ENCODE measurements at regions not wholly inside any gene's neighbourhood (a gene's known extent, or its start where the extent isn't known, plus 50 kb on each side); places are given as distances from the start of the nearest gene placed in this dataset.

GRCh38 chr7:46651070-46651469 lies 730.0 kb upstream of the IGFBP3 start:
- Histone ChIP-seq H3K36me3 (ENCODE audit: insufficient read depth, low read length) (no peaks in the 10 kb centered on the region), H3K9me3 (ENCODE audit: low read length) (no peaks in the 10 kb centered on the region), H3K27me3 (ENCODE audit: insufficient read depth, low read length) (no peaks in the 10 kb centered on the region), H3K4me3 (ENCODE audit: low read length) (no peak overlapping the region), H3K4me1 (ENCODE audit: insufficient read depth, low read length) (no peaks in the 10 kb centered on the region), H2AFZ (ENCODE audit: low read depth, low read length) (no peak overlapping the region)

- no peaks in the 10 kb centered on the region for H3K36me3 ChIP-seq (ENCODE audit: insufficient read depth, low read length)
- no peak overlapping the region for H2AFZ ChIP-seq (ENCODE audit: low read depth, low read length)
- no peak overlapping the region for H3K4me3 ChIP-seq (ENCODE audit: low read length)
- no peaks in the 10 kb centered on the region for H3K9me3 ChIP-seq (ENCODE audit: low read length)
- no peaks in the 10 kb centered on the region for H3K27me3 ChIP-seq (ENCODE audit: insufficient read depth, low read length)
- no peaks in the 10 kb centered on the region for H3K4me1 ChIP-seq (ENCODE audit: insufficient read depth, low read length)
Measured at GRCh38 chr7:46649876-46650275, 728.8 kb upstream of the IGFBP3 start.

- no peak overlapping the region for H3K4me3 ChIP-seq (ENCODE audit: low read length)
- no peak overlapping the region for H2AFZ ChIP-seq (ENCODE audit: low read depth, low read length)
- no peaks in the 10 kb centered on the region for H3K36me3 ChIP-seq (ENCODE audit: insufficient read depth, low read length)
- no peaks in the 10 kb centered on the region for H3K9me3 ChIP-seq (ENCODE audit: low read length)
- no peaks in the 10 kb centered on the region for H3K4me1 ChIP-seq (ENCODE audit: insufficient read depth, low read length)
- H3K27me3 ChIP-seq (ENCODE audit: insufficient read depth, low read length): no peaks in the 10 kb centered on the region
Measured at GRCh38 chr7:46637793-46638735, 717.0 kb upstream of the IGFBP3 start.

- H3K27me3 ChIP-seq (ENCODE audit: insufficient read depth, low read length): no peaks in the 10 kb centered on the region
- H3K4me3 ChIP-seq (ENCODE audit: low read length): no peak overlapping the region
- H3K9me3 ChIP-seq (ENCODE audit: low read length): no peaks in the 10 kb centered on the region
- no peak overlapping the region for H2AFZ ChIP-seq (ENCODE audit: low read depth, low read length)
- no peaks in the 10 kb centered on the region for H3K4me1 ChIP-seq (ENCODE audit: insufficient read depth, low read length)
- H3K36me3 ChIP-seq (ENCODE audit: insufficient read depth, low read length): no peaks in the 10 kb centered on the region
Measured at GRCh38 chr7:46636022-46636421, 715.0 kb upstream of the IGFBP3 start.

GRCh38 chr7:46633630-46634240 lies 712.7 kb upstream of the IGFBP3 start:
- Histone ChIP-seq H3K27me3 (ENCODE audit: insufficient read depth, low read length) (no peaks in the 10 kb centered on the region), H3K36me3 (ENCODE audit: insufficient read depth, low read length) (no peaks in the 10 kb centered on the region), H3K4me1 (ENCODE audit: insufficient read depth, low read length) (no peaks in the 10 kb centered on the region), H3K4me3 (ENCODE audit: low read length) (no peak overlapping the region), H2AFZ (ENCODE audit: low read depth, low read length) (no peak overlapping the region), H3K9me3 (ENCODE audit: low read length) (no peaks in the 10 kb centered on the region)

GRCh38 chr7:46633200-46633599 lies 712.1 kb upstream of the IGFBP3 start:
- H3K4me1 ChIP-seq (ENCODE audit: insufficient read depth, low read length): no peaks in the 10 kb centered on the region
- H3K27me3 ChIP-seq (ENCODE audit: insufficient read depth, low read length): no peaks in the 10 kb centered on the region
- H3K4me3 ChIP-seq (ENCODE audit: low read length): no peak overlapping the region
- H3K36me3 ChIP-seq (ENCODE audit: insufficient read depth, low read length): no peaks in the 10 kb centered on the region
- no peaks in the 10 kb centered on the region for H3K9me3 ChIP-seq (ENCODE audit: low read length)
- H2AFZ ChIP-seq (ENCODE audit: low read depth, low read length): no peak overlapping the region

- H3K4me1 ChIP-seq (ENCODE audit: insufficient read depth, low read length): no peaks in the 10 kb centered on the region
- H2AFZ ChIP-seq (ENCODE audit: low read depth, low read length): no peak overlapping the region
- H3K27me3 ChIP-seq (ENCODE audit: insufficient read depth, low read length): no peaks in the 10 kb centered on the region
- no peaks in the 10 kb centered on the region for H3K9me3 ChIP-seq (ENCODE audit: low read length)
- no peak overlapping the region for H3K4me3 ChIP-seq (ENCODE audit: low read length)
- no peaks in the 10 kb centered on the region for H3K36me3 ChIP-seq (ENCODE audit: insufficient read depth, low read length)
Measured at GRCh38 chr7:46630031-46630430, 709.0 kb upstream of the IGFBP3 start.

- Histone ChIP-seq H3K4me3 (ENCODE audit: low read length) (no peak overlapping the region), H3K9me3 (ENCODE audit: low read length) (no peaks in the 10 kb centered on the region), H3K27me3 (ENCODE audit: insufficient read depth, low read length) (no peaks in the 10 kb centered on the region), H3K36me3 (ENCODE audit: insufficient read depth, low read length) (no peaks in the 10 kb centered on the region), H2AFZ (ENCODE audit: low read depth, low read length) (no peak overlapping the region), H3K4me1 (ENCODE audit: insufficient read depth, low read length) (no peaks in the 10 kb centered on the region)
Measured at GRCh38 chr7:46628389-46628788, 707.3 kb upstream of the IGFBP3 start.

- H3K4me1 ChIP-seq (ENCODE audit: insufficient read depth, low read length): no peaks in the 10 kb centered on the region
- no peaks in the 10 kb centered on the region for H3K27me3 ChIP-seq (ENCODE audit: insufficient read depth, low read length)
- H3K36me3 ChIP-seq (ENCODE audit: insufficient read depth, low read length): no peaks in the 10 kb centered on the region
- H3K9me3 ChIP-seq (ENCODE audit: low read length): no peaks in the 10 kb centered on the region
- H2AFZ ChIP-seq (ENCODE audit: low read depth, low read length): no peak overlapping the region
- H3K4me3 ChIP-seq (ENCODE audit: low read length): no peak overlapping the region
Measured at GRCh38 chr7:46626691-46627310, 705.7 kb upstream of the IGFBP3 start.

GRCh38 chr7:46626261-46626660 lies 705.2 kb upstream of the IGFBP3 start:
- no peaks in the 10 kb centered on the region for H3K9me3 ChIP-seq (ENCODE audit: low read length)
- H3K36me3 ChIP-seq (ENCODE audit: insufficient read depth, low read length): no peaks in the 10 kb centered on the region
- no peak overlapping the region for H3K4me3 ChIP-seq (ENCODE audit: low read length)
- no peaks in the 10 kb centered on the region for H3K27me3 ChIP-seq (ENCODE audit: insufficient read depth, low read length)
- no peaks in the 10 kb centered on the region for H3K4me1 ChIP-seq (ENCODE audit: insufficient read depth, low read length)
- no peak overlapping the region for H2AFZ ChIP-seq (ENCODE audit: low read depth, low read length)

GRCh38 chr7:46625032-46625431 lies 704.0 kb upstream of the IGFBP3 start:
- H3K27me3 ChIP-seq (ENCODE audit: insufficient read depth, low read length): no peaks in the 10 kb centered on the region
- no peaks in the 10 kb centered on the region for H3K9me3 ChIP-seq (ENCODE audit: low read length)
- no peaks in the 10 kb centered on the region for H3K36me3 ChIP-seq (ENCODE audit: insufficient read depth, low read length)
- no peak overlapping the region for H3K4me3 ChIP-seq (ENCODE audit: low read length)
- no peak overlapping the region for H2AFZ ChIP-seq (ENCODE audit: low read depth, low read length)
- H3K4me1 ChIP-seq (ENCODE audit: insufficient read depth, low read length): no peaks in the 10 kb centered on the region

- Histone ChIP-seq H3K27me3 (ENCODE audit: insufficient read depth, low read length) (no peaks in the 10 kb centered on the region), H3K9me3 (ENCODE audit: low read length) (no peaks in the 10 kb centered on the region), H3K4me1 (ENCODE audit: insufficient read depth, low read length) (no peaks in the 10 kb centered on the region), H3K36me3 (ENCODE audit: insufficient read depth, low read length) (no peaks in the 10 kb centered on the region), H2AFZ (ENCODE audit: low read depth, low read length) (no peak overlapping the region), H3K4me3 (ENCODE audit: low read length) (no peak overlapping the region)
Measured at GRCh38 chr7:46622251-46622650, 701.2 kb upstream of the IGFBP3 start.

GRCh38 chr7:46619723-46620310 lies 698.7 kb upstream of the IGFBP3 start:
- Histone ChIP-seq H3K9me3 (ENCODE audit: low read length) (no peaks in the 10 kb centered on the region), H3K4me1 (ENCODE audit: insufficient read depth, low read length) (no peaks in the 10 kb centered on the region), H3K36me3 (ENCODE audit: insufficient read depth, low read length) (no peaks in the 10 kb centered on the region), H3K4me3 (ENCODE audit: low read length) (no peak overlapping the region), H3K27me3 (ENCODE audit: insufficient read depth, low read length) (no peaks in the 10 kb centered on the region), H2AFZ (ENCODE audit: low read depth, low read length) (no peak overlapping the region)

Data from neuron (in vitro differentiated cells).